ENCODE measurements at regions not wholly inside any gene's neighbourhood (a gene's known extent, or its start where the extent isn't known, plus 50 kb on each side); places are given as distances from the start of the nearest gene placed in this dataset.

GRCh38 chr12:88932457-88932856 is 352.2 kb upstream of the KITLG start:
- TF ChIP-seq FOXM1 (IDR thresholded peaks at IDR 0.05; ENCODE audit: borderline replicate concordance, low read depth) (no peak), RAD21 (IDR thresholded peaks at IDR 0.05; ENCODE audit: low read depth) (no peak), CREB1 (IDR thresholded peaks at IDR 0.05; ENCODE audit: low read depth) (no peak), REST (IDR thresholded peaks at IDR 0.05; ENCODE audit: low read depth) (no peak), NFIC (IDR thresholded peaks at IDR 0.05) (no peak), YY1 (IDR thresholded peaks at IDR 0.05; ENCODE audit: low read depth) (no peak)
